Aorta (tissue), 5 donors: ENCODE measurements at regions not wholly inside any gene's neighbourhood (a gene's known extent, or its start where the extent isn't known, plus 50 kb on each side); places are given as distances from the start of the nearest gene placed in this dataset.
A peak's percentile ranks its signal among the peaks of the same experiment; 100 is the strongest.
"Not testable (repeated sequence)": the region's sequence is repeated elsewhere in the genome, so short reads cannot be mapped to it uniquely, and the experiment has no call there.

Experiments
- ATAC-seq: fragments of 200-7000 bp; cut with Tn5 transposase; one replicate; pipeline ENCODE4 v1.9.1; 2022; ENCODE audit warnings: moderate library complexity; ENCODE audit not compliant: low FRiP score
- DNase-seq, 2 donors: peaks; one replicate each; pipeline ENCODE4 v3.0.0-alpha.2; 2020
- H3K27ac ChIP-seq, 2 donors: one replicate each; pipeline ENCODE4 v1.5.1; 2013; ENCODE audit warnings: low read length in 2 of 2, mild to moderate bottlenecking in 2 of 2, moderate library complexity in 2 of 2, control low read depth in 1 of 2, inconsistent platforms in 1 of 2, low read depth in 1 of 2
- H3K27me3 ChIP-seq, 2 donors: one replicate each; pipeline ENCODE4 v1.6.1; 2013; ENCODE audit warnings: control low read depth in 1 of 2, low read length in 1 of 2, mild to moderate bottlenecking in 1 of 2, moderate library complexity in 1 of 2; ENCODE audit not compliant: insufficient read depth in 2 of 2, control insufficient read depth in 1 of 2
- H3K36me3 ChIP-seq, 2 donors: one replicate each; pipeline ENCODE4 v1.6.1; 2013; ENCODE audit warnings: control low read depth in 1 of 2, low read length in 1 of 2, mild to moderate bottlenecking in 1 of 2; ENCODE audit not compliant: insufficient read depth in 2 of 2, control insufficient read depth in 1 of 2
- H3K4me1 ChIP-seq, 2 donors: one replicate each; pipeline ENCODE4 v1.6.1; 2013; ENCODE audit warnings: low read length in 2 of 2, control low read depth in 1 of 2, mild to moderate bottlenecking in 1 of 2, moderate library complexity in 1 of 2; ENCODE audit not compliant: insufficient read depth in 2 of 2, control insufficient read depth in 1 of 2
- H3K4me3 ChIP-seq, 2 donors: one replicate each; pipeline ENCODE4 v1.5.1; 2013; ENCODE audit warnings: low read length in 2 of 2, control low read depth in 1 of 2, mild to moderate bottlenecking in 1 of 2
- H3K9me3 ChIP-seq: one replicate; pipeline ENCODE4 v1.6.1; 2013; ENCODE audit warnings: mild to moderate bottlenecking, low read length; ENCODE audit not compliant: control insufficient read depth
- WGBS, 2 donors: extraction: QIAGEN DNeasy Blood & Tissue Kit; methylation state at CpG; one replicate each; pipeline ENCODE4 v1.1.7; 2013; 5-methylcytosine and 5-hydroxymethylcytosine counted together
- intact Hi-C, 2 donors: fragments of 100-400 bp; cut with DNase I; formaldehyde crosslinking; loops; one replicate each; pipeline versions ENCODE4 v1.14.2 to v1.15.0; 2022
- donor health status: healthy with polysubstance abuse.
- donor health status: Bipolar disorder and iron deficiency.
- donor health status: DM: no; HTN: no; CAD: no.
- donor health status: DM: no; HTN: no; CAD: no.
- donor health status: DM: yes; HTN: yes; CAD: no.

- 42 to 48% methylated on average over 3 of the region's 3 CpGs for WGBS, 2 donors
- H3K4me3 ChIP-seq = no peak overlapping the region
- ATAC-seq (no peak), DNase-seq (no peak)
- H3K9me3 ChIP-seq = no peaks in the 10 kb centered on the region
- no peaks in the 10 kb centered on the region for H3K4me1 ChIP-seq
- no peaks in the 10 kb centered on the region for H3K27me3 ChIP-seq
- no peak overlapping the region for H3K27ac ChIP-seq
- H3K36me3 ChIP-seq = no peaks in the 10 kb centered on the region
- intact Hi-C loops = loop anchor here in 1 of 2 donors (10.0 kb wide), 1 partner anchor 241 kb away; no protein-coding TSS in a partner anchor
These were observed 179.7 kb upstream of the BET1 start for GRCh38 chr7:94183891-94184290.

GRCh38 chr7:94188350-94188749 lies 184.2 kb upstream of the BET1 start:
- Histone ChIP-seq H3K27me3 (no peaks in the 10 kb centered on the region), H3K36me3 (no peaks in the 10 kb centered on the region), H3K9me3 (no peaks in the 10 kb centered on the region), H3K4me1 (no peaks in the 10 kb centered on the region), H3K27ac (no peak overlapping the region), H3K4me3 (no peak overlapping the region)
- DNase-seq (no peak), ATAC-seq (no peak)
- intact Hi-C loops = loop anchor here in 1 of 2 donors (10.0 kb wide), 1 partner anchor 236 kb away; no protein-coding TSS in a partner anchor
- WGBS, 2 donors = 95 to 99% methylated on average over 2 of the region's 2 CpGs

- no peak for ATAC-seq
- intact Hi-C loops = no loop called here
- no peak overlapping the region for H3K27ac ChIP-seq
These were observed 186.5 kb upstream of the BET1 start for GRCh38 chr7:94190599-94191061.

GRCh38 chr7:94194426-94194825 lies 190.3 kb upstream of the BET1 start:
- H3K4me3 ChIP-seq, H3K9me3 ChIP-seq, DNase-seq, H3K27me3 ChIP-seq, H3K4me1 ChIP-seq, H3K36me3 ChIP-seq, H3K27ac ChIP-seq, intact Hi-C loops, ATAC-seq: not testable (repeated sequence)
- WGBS, 2 donors = 92 to 94% methylated on average over 3 of the region's 3 CpGs

More at GRCh38 chr7:94190599-94191061, 186.5 kb upstream of the BET1 start:
- peak in 1 of 2 donors; percentile 48 for DNase-seq
- H3K36me3 ChIP-seq = no peaks in the 10 kb centered on the region
- WGBS, 2 donors = 0 to 1% methylated on average over 1 of the region's 1 CpG
- H3K9me3 ChIP-seq = no peaks in the 10 kb centered on the region
- H3K4me3 ChIP-seq = no peak overlapping the region
- H3K27me3 ChIP-seq = no peaks in the 10 kb centered on the region
- no peaks in the 10 kb centered on the region for H3K4me1 ChIP-seq

GRCh38 chr7:94195201-94195600 lies 191.0 kb upstream of the BET1 start:
- WGBS, 2 donors = 91 to 95% methylated on average over 2 of the region's 2 CpGs
- no peak for ATAC-seq
- H3K9me3 ChIP-seq = no peaks in the 10 kb centered on the region

GRCh38 chr7:94195813-94196212 lies 191.7 kb upstream of the BET1 start:
- Histone ChIP-seq H3K27ac (no peak overlapping the region), H3K9me3 (no peaks in the 10 kb centered on the region), H3K27me3 (no peaks in the 10 kb centered on the region), H3K36me3 (no peaks in the 10 kb centered on the region), H3K4me1 (no peaks in the 10 kb centered on the region), H3K4me3 (no peak overlapping the region)
- DNase-seq (no peak), ATAC-seq (no peak)
- intact Hi-C loops = no loop called here
- 69 to 77% methylated on average over 1 of the region's 1 CpG for WGBS, 2 donors

More at GRCh38 chr7:94195201-94195600, 191.0 kb upstream of the BET1 start:
- intact Hi-C loops = no loop called here
- DNase-seq = no peak
- Histone ChIP-seq H3K4me1 (no peaks in the 10 kb centered on the region), H3K27me3 (no peaks in the 10 kb centered on the region), H3K36me3 (no peaks in the 10 kb centered on the region), H3K27ac (no peak overlapping the region), H3K4me3 (no peak overlapping the region)

GRCh38 chr7:94205529-94205928 lies 189.2 kb upstream of the COL1A2 start:
- no peak for DNase-seq
- peaks cover 2% of the 10 kb centered on the region for H3K9me3 ChIP-seq
- WGBS, 2 donors = 74 to 78% methylated on average over 2 of the region's 2 CpGs
- no peaks in the 10 kb centered on the region for H3K36me3 ChIP-seq
- peak; percentile 52 for ATAC-seq
- no peaks in the 10 kb centered on the region for H3K4me1 ChIP-seq
- no peak overlapping the region for H3K4me3 ChIP-seq
- intact Hi-C loops = no loop called here
- no peak overlapping the region for H3K27ac ChIP-seq
- H3K27me3 ChIP-seq = no peaks in the 10 kb centered on the region

GRCh38 chr7:94206295-94206694 lies 188.4 kb upstream of the COL1A2 start:
- H3K4me3 ChIP-seq = no peak overlapping the region
- H3K9me3 ChIP-seq = peaks cover 2% of the 10 kb centered on the region
- ATAC-seq = peak; percentile 48
- no peaks in the 10 kb centered on the region for H3K4me1 ChIP-seq
- WGBS, 2 donors = 94% methylated on average over 2 of the region's 2 CpGs
- no peak for DNase-seq
- no peaks in the 10 kb centered on the region for H3K36me3 ChIP-seq
- H3K27me3 ChIP-seq = no peaks in the 10 kb centered on the region
- no peak overlapping the region for H3K27ac ChIP-seq
- intact Hi-C loops = no loop called here

- H3K4me3 ChIP-seq = no peak overlapping the region
- DNase-seq (no peak), ATAC-seq (no peak)
- WGBS, 2 donors = 85 to 87% methylated on average over 1 of the region's 1 CpG
- peaks cover 2% of the 10 kb centered on the region for H3K9me3 ChIP-seq
- H3K27me3 ChIP-seq = no peaks in the 10 kb centered on the region
- no peaks in the 10 kb centered on the region for H3K4me1 ChIP-seq
- no peak overlapping the region for H3K27ac ChIP-seq
- intact Hi-C loops = no loop called here
- no peaks in the 10 kb centered on the region for H3K36me3 ChIP-seq
These were observed 182.5 kb upstream of the COL1A2 start for GRCh38 chr7:94212160-94212559.
